Stimulated activated CD4-positive, alpha-beta T cell treated with anti-CD3 and anti-CD28 coated beads, Interleukin-4, amount 100 ng/mL, for 48 hours (primary cell): ENCODE measurements at regions not wholly inside any gene's neighbourhood (a gene's known extent, or its start where the extent isn't known, plus 50 kb on each side); places are given as distances from the start of the nearest gene placed in this dataset.
"Not testable (repeated sequence)": the region's sequence is repeated elsewhere in the genome, so short reads cannot be mapped to it uniquely, and the experiment has no call there.

Experiments
- DNase-seq, 2 donors: peaks; one replicate each; pipeline ENCODE4 v3.0.0-alpha.2; 2020; ENCODE audit warnings: low read depth in 2 of 2

DNA sequence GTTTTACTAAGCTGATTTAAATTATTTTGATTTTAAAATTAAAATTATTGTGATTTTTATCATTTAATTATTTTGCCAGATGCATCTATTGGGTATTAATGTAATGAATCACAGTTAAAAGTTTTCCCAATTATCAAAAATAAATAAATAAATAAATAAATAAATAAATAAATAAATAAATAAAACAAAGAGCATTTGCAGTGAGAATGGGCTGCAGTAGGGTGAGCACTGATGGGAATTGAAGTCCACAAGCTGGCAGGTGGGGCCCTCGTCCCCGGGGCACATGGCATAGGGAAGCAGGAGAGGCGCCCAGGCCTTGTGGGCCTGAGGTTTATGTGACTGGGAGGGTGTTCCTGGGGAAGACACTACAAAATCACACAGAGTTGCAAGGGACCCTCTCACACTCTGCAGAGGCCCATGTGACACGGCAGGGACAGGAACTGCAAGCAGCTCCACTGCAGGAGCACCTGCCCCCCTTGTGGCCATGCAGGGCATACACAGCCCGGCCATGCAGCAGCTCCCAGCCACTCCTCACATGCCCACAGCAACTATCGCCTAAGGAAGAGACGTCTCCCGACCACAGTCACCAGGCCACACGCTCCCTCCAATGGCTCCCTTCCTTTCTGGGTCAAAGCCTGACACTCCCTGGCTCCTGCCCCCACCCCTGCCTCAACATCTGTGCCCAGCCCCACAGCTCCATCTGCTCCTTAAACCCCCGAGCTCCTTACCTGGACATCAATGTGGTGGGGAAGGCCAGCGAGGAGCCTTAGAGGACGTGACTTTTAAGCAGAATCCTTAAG, 256.3 kb upstream of the SFSWAP start:
- DNase-seq: peak; percentile 38 to 49

DNA sequence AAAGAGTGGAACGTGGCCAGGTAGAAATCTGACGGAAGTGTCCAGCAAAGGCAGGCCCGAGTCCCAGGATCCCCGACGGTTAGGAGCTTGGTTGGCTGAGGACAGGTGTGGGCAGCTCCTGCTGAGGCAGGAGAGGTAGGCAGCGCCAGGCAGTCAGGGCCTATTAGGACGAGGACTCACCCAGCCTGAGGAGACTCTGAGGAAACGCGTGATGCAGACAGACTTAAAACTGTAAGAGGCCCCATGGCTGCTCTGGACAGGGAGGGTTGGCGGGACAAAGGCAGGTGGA, 255.7 kb upstream of the SFSWAP start:
- DNase-seq: no peak

DNA sequence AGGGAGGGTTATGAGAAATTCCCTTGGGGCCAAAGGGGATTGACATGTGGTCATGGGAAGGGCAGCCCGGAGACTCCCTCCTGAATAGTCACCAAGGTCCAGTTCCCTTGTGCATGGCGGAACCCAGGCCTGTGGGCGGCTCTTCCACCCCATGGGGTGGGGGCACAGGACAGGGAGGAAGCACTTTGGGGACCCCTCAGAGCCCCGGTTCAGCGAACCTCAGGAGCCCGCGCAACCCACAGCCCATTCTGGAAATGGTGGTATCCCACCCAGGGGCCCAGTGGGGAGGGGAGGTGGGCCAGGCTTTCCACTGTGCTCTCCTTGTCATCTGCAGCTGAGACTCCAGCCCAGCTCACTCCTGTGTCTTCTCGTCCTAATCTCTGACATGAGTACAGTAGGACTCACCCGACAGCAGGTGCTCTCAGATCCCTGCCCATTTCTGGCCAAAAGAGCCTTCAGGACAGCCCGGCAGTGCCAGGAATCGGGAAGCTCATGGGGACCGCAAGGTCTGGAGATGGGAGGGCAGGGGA, 255.2 kb upstream of the SFSWAP start:
- no peak for DNase-seq

DNA sequence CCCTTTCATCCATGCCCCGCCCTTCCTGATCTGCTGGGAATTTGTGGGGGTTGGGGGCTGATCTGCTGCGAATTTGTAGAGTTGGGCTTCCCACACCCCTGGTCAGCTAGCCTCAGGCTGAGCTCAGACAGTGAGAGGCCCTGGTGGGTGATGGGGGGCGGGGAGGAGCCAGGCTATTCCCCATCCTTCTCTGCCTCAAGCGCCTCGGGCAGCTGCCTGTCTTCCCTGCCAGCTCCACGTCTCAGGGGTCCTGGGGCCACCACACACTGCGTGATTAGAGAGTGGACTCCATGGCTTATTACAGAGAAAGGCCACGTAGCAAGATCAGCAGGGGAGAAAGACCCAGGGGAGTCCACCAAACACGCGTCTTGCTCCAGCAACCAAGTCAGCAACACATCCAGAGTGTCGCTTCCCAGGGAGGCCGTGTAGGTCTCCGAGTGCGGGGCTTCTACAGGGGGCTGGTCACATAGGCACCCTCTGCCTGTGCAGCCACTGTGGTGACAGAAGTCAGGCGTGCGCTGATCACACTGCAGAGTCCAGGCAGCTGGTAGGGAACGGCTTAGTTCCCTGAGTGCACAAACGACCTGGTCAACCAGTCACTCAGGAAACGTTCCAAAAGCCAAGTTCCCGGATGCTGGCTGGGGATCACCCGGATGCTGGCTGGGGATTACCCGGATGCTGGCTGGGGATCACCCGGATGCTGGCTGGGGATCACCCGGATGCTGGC, 254.4 kb upstream of the SFSWAP start:
- DNase-seq: no peak

DNA sequence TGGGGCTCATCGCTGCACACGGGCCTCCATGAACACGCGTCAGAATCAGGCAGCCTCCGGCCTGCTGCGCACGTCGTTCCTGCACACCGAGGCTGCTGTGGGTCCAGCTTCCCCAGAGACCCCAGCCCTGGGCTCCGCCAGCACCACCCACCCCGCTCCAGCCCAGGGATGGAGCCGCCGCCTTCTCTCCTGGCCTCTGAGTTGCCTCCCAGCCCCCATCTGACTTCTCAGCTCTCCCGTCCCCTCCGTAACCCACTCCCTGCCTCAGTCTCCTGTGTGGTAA, 253.9 kb upstream of the SFSWAP start:
- no peak for DNase-seq

DNA sequence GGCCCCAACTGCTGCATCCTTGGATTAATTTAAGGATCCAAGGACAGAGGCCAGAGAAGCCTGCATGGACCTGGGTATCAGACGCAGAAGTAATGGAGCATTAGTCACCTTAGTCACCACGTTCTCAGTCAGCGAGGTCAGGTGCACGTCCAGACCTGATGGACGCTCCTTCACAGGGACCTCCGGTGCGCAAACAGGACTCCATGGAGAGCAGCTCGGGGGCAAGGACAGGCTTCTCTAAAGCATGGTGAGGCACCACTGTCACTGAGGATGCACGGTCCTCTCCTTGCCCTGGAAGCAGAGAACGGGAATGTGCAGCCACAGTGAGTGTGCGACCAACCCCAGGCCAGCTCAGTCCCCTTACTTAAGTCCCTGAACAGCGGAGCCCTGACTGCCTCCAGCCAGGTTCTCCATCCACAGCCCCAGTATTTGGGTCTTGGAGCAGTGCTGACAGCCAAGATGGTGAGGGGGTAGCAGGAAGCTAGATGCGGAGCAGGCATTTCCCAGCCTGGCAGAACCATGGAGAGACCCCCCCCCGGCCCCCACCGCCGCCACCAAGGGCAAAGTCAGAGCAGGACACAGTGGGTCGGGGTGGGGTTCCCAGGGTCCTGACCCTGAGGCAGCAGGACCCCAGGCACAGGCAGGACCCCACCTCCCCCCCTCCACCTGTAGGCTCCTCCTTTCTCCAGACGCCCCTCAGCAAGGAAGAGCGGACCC, 253.4 kb upstream of the SFSWAP start:
- no peak for DNase-seq

DNA sequence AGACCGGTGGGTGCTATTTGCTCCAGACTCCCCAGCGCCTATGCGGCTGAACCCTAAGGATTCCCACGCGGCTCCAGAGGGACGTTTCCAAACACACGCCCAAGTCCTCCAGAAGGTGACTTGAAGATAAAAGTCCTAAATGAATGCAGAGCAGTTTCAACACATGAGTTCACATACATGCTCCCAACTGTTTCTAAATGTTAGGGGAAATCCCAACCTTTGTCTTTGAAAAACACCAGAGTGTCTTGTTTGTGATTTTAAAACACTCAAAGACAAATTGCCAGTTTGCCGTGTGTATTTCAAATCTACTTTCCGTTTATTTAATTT, 252.9 kb upstream of the SFSWAP start:
- DNase-seq: no peak

DNA sequence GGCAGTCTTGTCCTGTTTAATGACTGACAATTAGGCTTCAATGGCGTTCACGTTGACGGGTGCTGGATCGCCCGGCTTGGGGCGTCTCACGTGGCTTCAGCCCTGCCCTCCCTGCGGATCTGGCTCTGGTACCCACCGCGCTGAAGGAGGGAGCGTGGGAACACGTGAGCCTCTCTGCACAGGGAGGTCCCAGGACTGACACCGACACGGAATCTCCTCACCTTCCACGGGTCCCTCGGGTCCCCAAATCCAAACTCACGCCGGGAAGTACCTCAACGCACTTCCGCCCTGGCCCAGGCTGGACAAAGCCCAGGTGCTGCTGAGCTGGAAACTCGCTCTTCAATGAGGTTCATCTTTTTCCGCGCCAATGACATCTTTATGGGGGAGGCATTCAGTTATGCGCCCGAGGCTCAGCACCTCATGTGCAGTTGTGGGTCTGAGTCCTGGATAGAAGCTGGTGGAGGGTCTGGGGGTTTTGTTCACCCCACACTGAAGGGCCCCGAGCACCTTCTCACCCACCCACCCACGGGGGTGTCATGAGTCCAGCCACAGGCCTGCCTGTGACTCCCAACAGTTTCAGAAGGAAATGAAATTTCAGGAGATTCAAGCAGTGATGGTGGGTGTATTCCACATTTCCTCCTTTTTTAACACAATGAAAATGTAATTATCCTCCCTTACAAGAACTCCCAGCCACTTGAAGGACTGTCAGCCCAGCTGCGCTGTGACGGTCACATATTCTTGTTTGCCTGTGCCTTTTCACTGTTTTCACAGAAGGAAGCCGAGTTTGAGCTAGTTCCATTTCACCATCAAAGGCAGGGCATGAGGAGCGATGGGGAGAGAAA, 251.7 kb upstream of the SFSWAP start:
- DNase-seq: no peak

DNA sequence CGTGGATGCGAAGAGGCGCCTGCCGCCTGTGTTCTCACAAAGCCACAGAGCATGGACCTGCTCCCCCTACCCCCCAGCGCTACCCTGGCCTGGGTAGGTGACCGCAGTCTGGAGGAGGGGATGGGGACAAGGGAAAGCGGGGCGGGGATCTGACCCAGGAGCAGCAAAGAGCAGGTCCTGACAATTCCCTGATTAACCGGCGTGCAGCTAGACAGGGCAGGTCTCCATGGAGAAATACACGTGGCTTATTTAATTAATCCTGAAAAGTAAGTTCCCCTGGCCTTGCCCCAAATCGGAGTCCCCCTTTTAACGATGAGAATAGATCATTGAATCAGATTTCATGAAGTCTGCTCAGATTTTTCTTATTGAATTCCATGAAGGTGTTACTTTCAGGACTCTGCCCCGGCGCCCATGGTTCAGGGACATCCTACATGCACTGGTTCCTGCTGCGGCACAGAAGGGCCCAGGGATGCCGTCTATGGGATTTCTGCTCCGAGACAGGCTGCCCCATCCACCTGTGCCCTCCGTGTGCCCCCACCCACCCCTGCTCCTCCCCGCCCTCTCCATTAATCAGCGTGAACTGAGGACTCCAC, 251.0 kb upstream of the SFSWAP start:
- DNase-seq: no peak

DNA sequence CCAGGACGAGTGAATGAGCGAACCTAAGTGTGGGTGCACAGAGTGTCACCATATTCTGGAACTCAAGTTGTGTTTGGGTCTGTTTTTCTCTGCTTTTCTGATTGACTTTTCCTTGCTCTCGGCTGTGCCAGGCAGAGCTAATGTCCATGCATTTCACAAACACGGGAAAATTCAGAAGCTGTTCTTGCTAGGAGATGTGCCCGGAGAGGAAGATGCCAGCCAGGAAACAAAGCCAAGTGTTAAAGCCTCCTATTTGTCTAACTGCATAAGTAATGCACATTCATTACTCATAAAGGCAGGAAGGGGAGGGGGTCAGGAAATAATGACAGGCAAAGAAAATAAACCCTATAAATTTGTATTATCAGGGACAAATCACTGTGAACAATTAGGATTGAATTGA, 250.4 kb upstream of the SFSWAP start:
- DNase-seq: no peak

DNA sequence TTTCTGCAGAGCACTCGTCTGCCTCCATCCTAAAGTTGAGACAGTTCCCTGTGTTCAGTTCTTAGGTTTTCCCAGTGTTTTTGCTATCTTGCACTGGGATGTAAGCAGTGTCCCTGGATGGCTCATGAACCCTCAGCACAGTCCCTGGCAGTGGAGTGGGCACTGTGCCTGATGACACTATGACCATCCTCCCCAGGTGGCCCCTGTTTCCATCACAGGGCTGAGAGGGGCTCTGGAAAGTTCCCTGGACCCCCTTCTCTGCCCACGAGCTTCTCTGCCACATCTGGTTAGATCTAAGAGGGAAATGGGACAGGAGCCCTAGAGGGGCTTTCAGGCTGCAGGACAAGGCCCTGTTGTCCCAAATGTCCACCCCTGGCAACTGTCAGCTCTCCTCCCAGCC, 249.8 kb upstream of the SFSWAP start:
- DNase-seq: no peak

DNA sequence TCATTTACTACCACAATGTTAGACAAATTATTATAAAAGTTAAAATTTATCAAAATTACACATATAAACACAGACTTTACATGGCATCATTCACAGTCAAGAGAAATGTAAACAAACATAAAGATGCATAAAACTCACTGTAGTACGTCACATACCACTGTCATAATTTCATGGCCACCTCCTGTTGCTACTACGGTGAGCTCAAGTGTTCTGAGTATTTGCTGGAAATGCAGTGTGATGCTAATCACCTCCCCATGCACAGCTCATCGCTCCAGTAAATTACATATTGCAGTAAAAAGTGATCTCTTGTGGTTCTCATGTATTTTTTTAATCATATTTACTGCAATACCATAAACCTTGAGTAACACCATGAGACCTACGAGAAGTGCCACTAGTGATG, 247.7 kb upstream of the SFSWAP start:
- DNase-seq: no peak

DNA sequence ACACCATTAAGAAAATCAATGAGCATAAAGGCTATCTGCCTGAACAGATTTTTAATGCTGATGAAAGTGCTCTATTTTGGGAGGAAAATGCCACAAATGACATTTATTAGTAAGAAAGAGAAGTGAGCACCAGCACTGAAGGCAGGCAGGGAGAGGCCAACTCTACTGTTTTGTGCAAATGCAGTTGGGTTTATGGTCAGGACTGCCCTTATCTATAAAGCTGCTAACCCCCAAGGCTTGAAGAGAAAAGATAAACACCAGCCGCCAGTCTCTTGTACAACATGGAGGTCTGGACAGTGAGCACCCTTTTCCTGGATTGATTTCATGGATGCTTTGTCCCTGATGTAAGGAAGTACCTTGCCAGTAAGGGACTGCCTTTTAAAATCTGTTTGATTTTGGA, 246.8 kb upstream of the SFSWAP start:
- no peak for DNase-seq

DNA sequence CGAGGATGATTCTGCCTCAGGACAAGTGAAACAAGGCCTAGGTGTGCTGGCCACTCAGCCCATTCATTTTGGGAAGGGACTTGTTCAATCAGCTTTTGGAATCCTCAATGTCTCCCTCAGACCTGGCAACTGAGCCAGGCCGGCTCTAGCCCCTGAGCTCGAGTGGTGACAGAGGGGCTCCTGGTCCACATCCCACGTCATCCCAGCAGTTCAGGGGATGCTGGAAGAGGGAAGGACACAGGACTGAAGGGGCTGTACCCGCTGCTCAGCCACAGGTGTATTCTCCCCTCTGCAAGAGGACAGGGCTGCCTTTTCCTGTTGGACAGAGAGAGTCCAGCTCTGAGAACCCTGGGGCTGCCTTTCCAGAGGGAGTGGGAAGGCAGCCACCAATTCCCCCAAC, 244.6 kb upstream of the SFSWAP start:
- DNase-seq: no peak

DNA sequence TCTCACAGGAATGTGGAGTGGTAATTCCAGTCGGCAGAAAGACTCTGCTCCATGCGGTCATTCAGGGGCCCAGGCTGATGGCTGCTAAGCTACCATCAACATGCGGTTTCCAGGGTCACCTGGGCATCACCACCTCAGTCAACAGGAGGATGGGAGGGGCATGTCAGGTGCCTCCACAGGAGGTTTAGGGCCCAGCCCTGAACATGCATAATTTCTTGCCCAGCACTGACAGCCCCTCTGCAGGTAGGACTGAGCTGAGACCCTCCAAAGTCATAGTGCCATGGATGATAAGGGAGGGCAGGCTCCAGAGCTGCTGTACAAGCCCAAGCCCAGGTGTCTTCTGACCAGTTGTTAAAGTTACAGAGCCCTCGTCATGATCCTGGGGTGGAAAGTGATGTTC, 244.0 kb upstream of the SFSWAP start:
- no peak for DNase-seq

DNA sequence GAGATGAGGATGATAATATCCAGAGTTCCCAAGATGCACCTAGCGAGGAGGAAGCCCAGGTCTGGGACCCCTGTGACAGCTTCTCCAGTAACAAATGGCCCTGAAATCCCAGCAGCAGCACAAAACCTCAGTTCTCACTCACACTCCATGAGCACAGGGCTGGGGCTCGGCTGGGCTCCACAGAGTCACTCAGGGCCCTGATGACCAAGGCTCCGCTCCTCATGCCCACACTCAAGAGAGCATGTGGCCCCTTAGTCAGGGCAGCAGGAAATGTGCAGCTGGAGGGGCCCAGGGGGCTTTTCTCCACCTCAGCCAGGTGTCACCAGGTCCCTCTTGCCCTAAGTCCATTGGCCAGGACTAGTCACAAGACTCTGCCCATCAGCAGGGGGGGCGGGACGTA, 242.7 kb upstream of the SFSWAP start:
- no peak for DNase-seq

DNA sequence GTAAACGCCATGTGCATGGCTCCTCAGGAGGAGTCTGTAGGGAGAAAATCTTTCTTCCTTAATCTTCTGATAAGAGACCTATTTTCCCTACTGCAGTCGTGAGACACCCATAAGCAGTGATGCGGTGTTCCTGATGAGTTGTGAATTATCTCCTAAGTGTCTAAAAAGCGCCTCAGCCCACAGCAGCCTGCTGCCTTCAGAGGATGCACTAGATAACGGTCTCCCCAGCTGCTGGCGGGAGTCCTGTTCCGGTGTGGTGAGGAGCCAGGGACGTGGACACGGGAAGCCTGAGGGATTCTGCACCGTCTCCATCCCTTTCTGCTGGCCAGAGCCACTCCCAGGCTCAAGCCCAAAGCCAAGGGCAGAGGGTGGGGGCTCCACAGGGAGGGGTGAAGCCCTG, 240.9 kb upstream of the SFSWAP start:
- DNase-seq: not testable (repeated sequence)

DNA sequence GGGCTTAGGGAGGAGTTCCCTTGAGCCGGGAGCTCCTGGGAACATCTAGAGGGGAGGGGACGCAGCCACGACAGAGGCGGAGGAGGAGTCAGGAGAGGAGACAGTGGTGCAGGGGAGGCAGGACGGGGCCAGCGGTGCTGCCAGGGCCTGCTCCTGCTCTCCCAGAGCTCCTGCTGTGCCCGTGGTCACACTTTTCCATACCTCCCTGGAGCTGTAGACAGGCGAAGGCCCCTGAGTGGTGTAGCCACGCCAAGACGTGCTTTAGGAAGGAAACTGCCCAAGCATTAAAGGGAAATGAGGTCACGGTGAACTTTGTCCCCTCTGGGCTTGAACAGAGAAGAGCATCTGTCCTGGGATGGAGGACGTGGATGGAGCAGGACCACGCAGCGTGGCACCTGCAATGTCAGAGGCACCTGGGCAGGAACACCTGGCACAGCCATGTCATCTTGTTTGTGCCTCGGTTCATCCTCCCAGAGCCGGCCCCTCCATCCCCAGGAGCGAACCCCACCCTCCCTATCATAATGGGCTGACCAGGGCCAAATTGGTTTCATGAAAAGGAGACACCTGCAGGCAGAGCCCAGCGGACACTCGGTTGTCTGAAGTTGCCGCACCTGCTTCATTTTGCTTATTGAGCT, 239.5 kb upstream of the SFSWAP start:
- DNase-seq: no peak

DNA sequence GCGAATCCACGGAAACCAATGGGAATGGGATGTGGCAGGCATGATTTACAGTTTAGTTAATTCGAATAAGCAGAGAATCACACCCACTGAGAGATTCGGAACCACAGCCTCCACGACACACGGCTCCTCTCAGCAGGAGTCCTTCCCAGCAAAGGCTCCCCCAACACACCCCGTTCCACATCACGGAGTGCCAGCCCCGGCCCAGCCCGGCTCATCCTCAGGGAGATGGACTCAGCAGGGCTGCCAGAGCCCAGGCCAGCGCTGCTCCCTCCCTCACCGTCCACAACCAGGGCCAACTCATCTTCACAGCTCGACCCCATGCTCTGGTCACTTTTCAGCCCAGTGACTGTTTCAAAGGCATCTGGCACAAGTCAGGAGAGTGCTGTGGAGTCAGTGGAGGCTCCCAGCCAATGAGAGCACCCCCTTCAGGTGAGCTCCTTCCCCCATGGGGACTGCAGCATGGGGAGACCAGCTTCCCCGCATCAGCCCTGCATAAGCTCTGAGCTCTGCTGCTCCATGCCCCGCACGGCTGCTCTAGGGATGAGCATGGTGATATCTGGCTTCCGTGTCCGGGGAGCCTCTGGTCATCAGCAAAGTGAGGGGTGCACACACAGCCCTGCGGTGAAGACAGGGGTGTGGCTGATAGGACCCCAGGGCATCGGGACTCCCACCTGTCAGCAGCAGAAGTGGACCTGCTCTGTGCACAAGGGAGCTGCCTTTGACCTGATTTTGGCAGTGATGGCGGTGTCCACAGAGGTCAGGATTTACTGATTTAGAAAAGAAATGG, 238.8 kb upstream of the SFSWAP start:
- DNase-seq: no peak

DNA sequence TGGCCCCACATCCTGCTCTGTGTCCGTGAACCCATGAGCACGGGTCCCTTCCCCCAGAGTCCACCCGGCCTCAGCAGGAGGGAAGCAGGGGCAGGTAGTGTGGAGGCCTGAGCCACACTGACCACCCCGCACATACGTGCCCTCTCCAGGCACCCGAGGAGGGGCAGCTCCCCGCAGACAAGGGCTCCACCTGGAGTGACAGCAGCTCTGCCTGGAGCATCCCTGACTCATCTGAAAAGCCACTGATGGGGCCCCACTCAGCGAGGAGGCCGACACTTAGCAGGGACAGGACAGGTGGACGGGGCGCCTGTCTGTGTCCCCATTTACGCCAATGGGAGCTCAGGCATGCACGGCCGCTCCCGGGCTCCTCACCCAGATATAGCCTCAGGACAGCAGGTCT, 237.6 kb upstream of the SFSWAP start:
- DNase-seq: no peak
